ENCODE measurements at regions not wholly inside any gene's neighbourhood (a gene's known extent, or its start where the extent isn't known, plus 50 kb on each side); places are given as distances from the start of the nearest gene placed in this dataset.
"Not testable (repeated sequence)": the region's sequence is repeated elsewhere in the genome, so short reads cannot be mapped to it uniquely, and the experiment has no call there.

DNA sequence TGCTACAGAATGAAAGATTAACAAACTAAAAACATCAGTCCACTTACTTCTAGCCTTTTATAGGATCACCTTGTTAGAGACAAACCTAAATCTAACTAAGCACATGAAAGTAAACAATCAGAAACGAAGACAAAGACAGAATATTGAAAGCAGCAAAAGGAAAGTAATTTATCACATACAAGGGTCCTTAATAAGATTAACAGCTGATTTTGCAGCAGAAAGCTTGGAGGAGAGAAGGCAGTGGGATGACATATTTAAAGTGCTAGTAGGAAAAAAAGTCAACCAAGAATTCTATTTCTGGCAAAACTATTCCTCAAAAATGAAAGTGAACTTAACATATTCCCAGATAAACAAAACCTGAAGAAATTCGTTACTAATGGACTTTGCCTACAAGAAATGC, 286.4 kb downstream of the RWDD3 start:
- no peak for DNase-seq (ENCODE audit: low spot score)

DNA sequence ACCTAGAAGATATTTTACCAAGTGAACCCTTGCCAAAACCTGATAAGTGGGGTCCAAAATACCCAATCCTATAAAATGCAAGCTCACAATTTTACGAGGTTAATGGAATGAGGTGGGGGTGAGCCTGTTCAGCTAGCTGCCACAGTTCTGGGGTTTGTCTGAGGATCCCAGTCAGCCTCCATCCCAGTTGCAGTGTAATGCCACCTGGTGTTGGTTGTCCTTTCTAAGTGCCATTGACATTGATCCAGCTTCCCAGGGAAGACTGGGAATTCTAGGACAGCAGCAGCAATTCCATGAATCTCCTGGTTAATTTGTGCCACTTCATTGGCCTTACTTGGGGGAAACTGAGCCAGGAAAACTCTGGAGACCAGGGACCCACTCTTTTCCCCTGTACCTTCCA, 298.3 kb downstream of the RWDD3 start:
- peak; percentile 20 for DNase-seq (ENCODE audit: low spot score)

DNA sequence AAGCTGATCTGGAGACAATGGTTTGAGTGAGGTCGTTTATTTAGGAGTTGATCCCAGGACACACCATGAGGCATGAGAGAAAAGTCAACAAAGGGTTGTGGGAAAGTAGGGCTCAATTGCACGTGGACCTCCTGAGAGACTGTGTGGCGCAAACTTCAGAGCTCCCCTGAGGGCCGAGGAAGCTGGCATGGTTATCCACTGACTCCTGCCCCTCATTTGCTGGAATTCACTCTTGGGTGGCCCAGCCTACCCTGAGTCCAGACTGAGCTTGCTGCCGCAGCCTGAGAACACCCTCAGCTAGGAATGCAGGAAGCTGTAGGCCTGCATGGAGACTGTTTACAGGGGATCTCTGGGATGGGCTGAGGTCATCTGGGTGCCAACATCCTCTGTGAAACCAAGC, 301.0 kb downstream of the RWDD3 start:
- DNase-seq (ENCODE audit: low spot score), result no peak

DNA sequence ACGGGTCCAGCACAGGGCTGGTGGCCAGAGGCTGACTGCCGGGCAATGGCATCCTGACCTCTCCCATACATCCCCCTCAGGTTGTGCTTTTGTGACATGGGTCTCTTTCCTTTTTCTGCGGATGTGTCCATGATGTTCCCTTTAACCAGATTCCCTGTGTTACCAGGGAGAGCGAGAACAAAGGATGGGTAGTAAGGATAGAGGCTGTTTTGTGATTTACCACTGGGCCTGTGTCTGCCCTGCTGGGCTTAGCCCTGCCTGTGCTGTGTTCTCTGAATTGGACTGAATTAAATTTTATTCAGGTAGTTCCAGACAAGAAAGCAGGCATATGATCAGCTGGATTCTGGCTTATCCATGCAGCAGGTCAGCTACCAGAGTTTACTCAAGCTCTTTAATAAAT, 301.6 kb downstream of the RWDD3 start:
- no peak for DNase-seq (ENCODE audit: low spot score)

DNA sequence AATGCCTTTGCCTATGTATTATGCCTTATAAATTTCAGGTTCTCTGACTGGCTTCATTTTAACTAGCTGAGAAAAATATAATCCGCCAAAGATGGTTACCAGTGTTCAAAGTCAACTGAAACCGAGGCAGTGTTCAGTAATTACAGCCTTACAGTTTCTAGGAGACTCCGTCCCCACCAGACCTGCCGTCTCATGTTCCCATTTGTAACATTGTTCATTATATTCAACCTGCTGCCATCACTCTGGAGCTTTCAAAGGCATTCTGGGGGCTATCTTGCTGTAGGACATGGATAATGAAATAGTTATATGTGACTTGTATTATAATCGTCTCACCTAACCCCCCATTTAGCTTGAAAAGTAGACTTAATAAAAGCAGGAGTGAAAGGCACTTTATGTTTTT, 302.5 kb downstream of the RWDD3 start:
- no peak for DNase-seq (ENCODE audit: low spot score)

DNA sequence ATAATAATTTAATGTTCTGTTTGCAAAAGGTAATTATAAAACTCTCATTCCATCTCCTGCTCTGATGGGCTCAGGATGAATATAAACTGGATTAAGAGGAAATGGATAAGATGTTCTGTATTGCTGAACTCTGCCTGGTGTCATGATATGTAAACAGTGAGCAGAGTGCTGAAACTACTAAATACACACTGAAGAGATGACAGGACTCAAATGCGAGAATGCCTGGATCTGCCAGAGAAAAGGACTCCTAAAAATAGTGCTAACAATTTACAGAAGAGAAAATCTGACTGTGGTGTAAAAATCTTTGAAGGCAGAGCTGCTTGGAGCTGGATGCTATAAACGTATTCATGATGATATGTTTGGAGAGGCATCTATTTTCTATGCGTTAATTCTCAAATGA, 303.2 kb downstream of the RWDD3 start:
- DNase-seq (ENCODE audit: low spot score), result no peak

DNA sequence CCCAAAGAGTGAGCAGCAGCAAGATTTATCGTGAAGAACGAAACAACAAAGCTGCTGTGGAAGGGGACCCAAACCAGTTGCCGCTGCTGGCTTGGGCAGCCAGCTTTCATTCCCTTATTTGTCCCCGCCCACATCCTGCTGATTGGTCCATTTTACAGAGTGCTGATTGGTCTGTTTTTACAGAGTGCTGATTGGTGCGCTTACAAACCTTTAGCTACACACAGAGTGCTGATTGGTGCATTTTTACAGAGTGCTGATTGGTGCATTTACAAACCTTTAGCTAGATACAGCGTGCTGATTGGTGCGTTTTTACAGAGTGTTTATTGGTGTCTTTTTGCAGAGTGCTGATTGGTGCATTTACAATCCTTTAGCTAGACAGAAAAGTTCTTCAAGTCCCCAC, 304.2 kb downstream of the RWDD3 start:
- not testable (repeated sequence) for DNase-seq (ENCODE audit: low spot score)

DNA sequence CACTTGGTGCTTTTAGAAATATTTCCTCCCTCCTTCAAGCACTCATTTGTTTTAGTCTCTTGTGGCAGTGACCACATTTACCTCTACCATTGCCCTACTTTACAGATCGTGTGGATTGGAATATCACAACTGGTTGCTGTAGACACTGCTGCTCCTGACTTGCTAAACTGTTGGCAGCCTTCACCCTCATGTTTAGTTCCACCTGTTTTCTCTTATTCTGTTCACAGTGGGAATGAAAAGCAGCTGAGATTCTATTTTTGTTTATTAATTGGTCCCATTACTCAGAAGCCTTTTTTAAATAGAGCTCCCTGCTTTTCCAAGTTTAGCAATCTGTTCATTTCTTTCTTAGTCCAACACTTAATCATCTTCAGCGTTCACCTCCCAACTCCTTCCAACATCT, 308.9 kb downstream of the RWDD3 start:
- no peak for DNase-seq (ENCODE audit: low spot score)

DNA sequence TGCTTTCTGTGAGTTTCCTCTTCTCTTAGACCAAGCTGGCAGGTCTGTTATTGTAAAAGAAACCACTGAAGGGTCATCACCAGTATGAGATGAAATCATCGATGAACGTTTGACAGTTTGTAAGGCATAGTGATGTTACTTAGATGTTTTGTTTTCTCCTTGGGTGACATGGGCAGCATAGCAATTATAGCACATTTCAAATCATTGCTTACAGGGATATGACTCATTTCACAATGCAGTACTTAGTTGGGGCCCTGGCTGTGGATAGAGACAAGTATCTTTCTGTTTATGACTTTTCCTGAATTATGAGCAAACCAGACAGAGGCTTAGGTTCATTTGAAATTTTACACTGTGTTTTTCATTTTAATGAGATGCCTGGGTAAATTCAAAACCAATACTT, 313.0 kb downstream of the RWDD3 start:
- no peak for DNase-seq (ENCODE audit: low spot score)

DNA sequence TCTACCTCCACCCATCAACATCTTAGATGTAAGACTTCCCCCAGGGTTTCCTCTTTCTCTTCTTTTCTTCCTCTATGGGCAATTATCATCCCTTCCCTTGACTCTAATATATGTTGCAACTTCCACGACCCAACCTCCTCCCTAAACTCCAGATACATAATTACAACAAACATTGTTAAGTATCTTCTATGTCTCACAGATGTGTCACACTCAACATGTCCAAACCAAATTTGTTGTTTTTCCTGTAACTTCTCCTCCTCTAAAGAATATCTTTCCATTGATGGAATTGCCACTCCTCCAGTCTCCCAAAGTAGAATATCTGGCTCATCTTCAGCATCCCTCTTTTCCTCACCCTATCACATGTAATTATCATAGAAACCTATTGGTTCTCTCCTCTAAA, 314.2 kb downstream of the RWDD3 start:
- DNase-seq (ENCODE audit: low spot score), result no peak

DNA sequence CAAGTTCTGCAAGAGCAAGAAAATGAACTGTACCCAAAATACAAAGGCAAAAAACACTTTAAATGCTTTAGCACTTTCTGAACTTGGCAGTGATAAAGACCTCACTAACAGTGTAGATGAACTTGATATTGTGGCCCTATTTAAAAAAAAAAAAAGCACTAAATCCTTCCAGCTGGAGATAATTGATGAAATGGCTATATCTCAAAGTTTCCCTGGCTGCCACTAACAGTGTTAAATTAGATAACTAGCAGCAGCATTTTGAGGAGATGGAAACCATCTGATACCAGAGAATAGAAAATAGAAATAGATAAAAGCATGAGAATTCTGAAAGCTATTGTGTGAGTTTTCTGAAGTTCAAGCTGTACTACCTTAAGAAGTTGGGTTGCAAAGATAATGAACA, 317.2 kb downstream of the RWDD3 start:
- no peak for DNase-seq (ENCODE audit: low spot score)

DNA sequence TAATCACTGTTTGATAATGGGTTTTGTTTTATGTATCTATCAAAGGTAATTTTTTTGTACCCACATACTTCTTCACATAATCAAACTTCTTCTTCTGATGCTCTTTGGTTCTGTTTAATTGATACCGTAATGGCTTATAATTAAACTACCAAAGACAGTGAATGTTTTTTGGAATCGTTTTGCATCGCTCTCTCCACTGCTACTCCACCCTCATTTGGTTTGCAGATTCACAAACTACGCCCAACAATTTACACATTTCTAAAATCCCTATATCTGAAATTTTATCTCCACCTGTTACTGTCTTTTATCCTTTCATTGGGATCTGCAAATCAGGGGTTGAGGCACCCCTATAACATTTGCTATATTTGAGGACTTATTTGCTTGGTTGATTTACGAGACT, 319.6 kb downstream of the RWDD3 start:
- DNase-seq (ENCODE audit: low spot score), result no peak

DNA sequence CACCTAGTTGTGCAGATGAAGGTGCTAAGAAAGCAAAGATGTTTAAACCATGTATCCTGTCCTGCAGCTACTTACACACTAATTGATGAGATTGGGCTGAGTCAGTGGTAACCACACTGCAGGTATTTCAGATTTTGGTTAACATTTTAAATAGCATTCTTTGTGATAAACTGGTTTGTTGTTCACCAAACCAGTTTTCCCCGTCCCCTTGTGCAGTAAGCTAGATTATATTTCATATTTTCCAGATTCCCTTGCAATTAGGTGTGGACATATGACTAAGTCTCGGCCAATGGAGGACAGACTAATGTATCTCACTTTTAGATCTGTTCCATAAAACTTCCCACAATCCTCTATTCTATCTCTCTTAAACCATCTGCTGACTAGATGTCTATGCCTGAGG, 320.4 kb downstream of the RWDD3 start:
- DNase-seq (ENCODE audit: low spot score), result no peak

DNA sequence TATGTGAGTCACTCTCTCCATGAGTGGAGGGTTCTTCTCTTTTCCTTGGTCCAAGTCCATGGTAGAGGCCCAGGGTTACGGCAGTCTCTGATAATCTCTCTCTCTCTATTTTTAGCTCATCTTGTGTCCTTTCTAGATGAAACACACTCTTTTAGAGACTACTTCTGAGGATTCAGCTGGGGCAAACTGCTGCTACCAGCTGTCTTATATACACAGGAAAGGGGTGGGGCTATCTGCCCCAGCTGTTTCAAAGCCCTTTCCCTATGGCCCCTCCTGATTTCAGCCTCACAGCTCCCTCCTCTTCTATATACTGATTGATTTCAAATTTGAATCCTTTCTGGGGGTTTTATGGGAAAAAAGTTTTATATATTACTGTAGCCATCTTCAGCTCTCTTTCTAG, 324.8 kb downstream of the RWDD3 start:
- DNase-seq (ENCODE audit: low spot score), result no peak

DNA sequence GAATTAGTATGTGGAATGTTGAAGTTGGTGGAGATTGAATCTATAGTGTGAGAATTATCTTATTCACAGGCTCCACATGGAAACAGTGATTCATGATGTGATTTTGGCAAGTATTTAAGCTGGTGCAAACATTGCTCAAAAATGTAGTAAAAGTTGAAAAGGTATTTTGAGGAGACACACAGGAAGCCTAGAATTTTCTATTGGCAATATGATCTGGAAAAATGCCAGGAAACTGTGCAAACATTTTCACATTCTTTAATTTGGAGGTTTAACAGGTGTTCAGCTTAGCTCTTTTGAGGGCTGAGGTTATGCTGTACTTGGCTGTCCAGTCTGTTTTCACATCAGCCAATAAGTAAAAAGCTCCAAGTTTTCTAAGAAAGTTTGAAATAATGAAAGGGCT, 327.3 kb downstream of the RWDD3 start:
- no peak for DNase-seq (ENCODE audit: low spot score)

DNA sequence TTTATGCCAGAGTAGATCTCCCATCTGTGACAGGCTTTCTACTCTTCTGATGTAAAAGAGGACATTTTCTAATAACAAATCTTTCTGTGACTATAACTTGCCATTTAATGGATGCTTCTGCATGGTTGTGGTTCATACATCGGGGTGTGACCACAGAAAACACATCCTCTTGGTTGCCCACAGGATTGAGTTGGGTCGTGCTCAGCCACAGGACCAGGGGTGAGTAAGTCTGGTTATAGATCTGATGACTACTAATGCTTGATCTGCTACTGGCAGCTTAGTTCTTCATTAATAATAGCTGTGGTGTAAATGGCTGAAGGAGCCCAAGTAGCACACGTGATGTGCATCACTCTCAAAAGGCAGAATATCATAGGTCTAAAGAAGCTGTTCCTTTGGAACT, 328.2 kb downstream of the RWDD3 start:
- no peak for DNase-seq (ENCODE audit: low spot score)

DNA sequence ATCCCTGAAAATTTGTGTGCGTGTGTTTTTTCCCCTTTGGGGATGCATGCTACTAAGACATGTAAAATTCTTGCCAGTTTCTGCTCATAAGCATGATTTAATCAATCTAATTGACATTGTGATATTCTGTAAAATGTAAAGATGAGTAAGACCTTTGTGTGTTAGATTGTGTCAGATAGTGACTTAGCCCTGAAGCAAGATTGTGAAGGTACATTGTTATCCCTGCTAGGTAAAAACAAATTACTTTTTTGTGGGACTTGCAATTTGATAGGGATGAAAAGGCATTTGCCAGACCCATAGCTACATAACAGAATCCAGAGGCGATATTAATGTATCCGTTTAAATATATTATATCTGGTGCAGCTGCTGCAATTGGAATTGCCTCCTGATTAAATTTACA, 338.0 kb downstream of the RWDD3 start:
- DNase-seq (ENCODE audit: low spot score), result no peak

DNA sequence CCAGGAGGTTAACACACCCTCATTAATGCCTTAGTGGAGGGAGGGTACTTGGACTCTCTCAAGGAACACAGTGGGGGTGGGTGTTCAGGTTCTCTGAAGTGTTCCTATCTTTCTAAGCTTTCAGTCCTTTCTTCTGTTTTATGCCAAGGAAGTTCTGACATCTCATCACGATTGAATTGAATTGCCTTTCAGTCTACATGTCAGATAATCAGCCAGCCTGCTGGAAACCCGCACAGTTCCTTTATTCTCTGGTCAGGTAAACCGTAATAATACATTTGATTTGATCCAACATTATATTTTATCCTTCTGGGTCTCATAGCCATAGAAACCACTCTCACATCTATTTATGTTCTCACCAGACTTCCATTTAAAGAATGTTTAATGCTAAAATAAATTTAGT, 339.0 kb downstream of the RWDD3 start:
- no peak for DNase-seq (ENCODE audit: low spot score)

DNA sequence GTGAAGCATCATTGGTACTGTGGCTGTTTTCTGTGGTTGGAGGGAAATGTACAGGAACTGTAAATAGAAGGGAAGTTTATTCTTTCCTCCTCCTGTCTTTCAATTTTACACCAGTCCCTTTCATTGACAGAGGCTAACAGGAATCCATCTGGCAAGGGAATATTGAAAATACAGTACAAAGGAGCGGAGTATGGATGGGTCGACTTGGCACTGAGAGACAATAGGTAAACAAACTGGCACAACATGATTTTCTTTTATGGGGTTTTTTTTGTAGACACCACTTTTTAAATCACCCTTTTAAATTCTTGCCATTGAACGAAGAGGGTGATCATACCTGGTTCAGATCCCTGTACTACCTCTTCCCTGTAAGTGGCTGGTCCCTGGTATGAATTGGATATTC, 341.3 kb downstream of the RWDD3 start:
- DNase-seq (ENCODE audit: low spot score), result no peak

DNA sequence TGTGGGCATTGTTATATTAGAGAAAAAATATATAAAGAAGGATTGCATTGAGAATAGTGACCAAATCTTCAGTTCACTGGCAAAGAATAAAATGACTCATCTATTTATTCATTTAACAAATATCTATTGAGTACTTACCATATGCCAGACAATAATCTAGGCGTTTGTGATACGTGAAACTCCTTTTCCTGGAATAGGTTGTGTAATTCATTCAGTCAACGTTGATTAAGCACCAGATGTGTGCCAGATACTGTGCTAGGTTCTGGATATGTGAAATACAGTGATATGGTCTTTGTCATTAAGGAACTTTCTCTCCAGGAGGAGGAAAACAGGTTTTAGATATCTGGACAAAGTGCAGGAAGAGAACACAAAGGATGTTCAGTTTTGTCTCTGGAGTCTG, 344.5 kb downstream of the RWDD3 start:
- DNase-seq (ENCODE audit: low spot score), result no peak

DNA sequence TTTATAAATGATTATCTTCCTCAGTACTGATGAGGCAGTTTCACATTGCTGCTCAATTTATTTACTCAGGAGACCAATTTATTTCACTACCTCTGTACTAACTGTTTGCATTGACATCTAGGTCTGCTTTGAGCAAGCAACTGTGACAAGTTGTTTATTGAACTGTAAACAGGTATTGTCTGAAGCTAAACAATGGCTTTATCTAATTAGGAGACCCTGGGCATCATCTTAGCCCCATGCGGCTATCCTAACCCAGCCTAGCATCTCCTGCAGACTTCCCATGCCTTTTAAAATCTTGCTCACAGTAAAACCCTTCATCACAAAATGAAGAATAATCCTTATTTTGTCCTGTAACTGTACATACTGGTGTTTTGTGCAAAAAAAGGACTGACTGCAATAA, 348.2 kb downstream of the RWDD3 start:
- DNase-seq (ENCODE audit: low spot score), result no peak

DNA sequence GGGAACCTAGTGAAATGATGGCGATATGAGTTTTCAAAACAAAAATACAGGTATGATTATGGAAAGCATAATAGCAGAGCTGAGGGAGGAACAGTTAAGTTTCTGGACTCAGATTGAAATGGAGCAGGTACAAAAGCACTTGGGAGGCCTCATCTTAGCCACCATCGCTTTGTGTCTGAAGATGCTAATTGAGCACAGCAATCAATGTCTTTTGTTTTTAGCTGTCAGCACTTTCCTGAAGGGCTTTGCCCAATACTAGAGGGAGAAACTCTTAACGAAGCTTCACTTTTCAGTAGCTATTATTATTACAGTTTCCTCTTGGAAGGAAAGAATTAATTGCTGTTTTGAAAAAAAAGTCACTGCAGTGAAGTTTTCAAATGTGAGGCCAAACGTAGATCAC, 348.7 kb downstream of the RWDD3 start:
- DNase-seq (ENCODE audit: low spot score), result peak; percentile 14

DNA sequence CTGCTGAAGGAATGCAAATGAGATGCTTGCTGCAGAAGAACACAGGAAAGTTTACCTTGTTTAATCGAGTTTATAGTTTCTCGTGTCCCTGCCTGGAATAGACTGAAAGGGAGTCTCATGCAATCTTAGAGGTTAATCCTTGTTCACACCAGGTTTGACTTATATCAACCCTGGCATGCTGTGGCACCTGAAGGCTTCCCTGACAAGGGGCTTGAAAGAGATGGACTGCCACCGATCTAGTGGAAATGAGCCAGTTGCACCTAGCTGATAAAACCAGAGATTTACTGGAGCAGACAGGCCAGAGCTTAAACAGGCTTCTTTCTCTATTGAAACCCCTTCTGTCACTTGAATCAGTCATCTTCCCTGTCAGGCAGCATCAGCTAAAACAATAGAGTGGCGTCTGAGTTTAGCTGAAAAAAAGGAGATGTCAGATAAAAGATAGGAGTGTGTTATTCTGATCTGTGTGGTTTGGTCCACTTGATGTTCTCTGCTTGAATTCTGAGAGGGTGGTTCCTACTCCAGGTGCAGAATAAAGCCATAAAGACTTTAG, 349.7 kb downstream of the RWDD3 start:
- DNase-seq (ENCODE audit: low spot score), result no peak

DNA sequence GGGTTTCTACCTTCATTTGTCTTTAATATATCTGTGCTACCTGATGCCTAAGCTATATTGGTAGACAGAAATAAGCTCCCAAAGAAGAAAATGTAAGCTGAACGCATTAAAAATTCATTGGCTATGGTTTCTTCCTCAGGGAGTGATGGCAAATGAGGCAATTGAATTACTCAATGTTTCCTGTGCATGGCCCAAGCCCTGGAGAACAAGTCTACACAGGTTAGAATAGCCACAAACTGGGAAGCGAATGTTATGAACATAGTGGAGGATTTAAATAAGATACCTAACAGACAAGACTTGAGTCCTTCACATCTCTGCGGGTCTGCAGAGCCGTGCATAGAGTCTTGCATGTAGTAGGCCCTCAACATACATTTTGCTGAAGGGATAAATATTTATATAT, 350.3 kb downstream of the RWDD3 start:
- DNase-seq (ENCODE audit: low spot score), result no peak

DNA sequence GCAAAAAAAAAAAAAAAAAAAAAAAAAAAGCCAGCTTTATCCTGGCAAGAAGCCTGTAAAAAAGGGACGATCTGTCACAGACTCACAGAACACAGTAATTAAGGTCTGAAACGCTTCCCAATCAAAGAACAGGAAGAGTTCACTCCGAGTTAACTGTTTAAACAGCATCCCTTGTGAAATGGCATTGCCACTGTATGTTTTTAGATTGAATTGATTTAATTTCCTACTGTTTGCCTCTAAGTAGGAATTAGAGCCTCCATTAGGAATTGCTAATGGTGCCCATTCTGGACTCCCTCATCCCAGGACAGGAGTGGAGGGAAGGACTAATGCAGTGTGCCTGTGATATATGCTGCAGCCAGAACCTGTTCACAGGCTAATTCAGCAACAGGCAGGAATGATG, 370.8 kb downstream of the RWDD3 start:
- DNase-seq (ENCODE audit: low spot score), result no peak

All from iPS-NIHi11 (cell line).